HEK293 (cell line): ENCODE measurements at regions not wholly inside any gene's neighbourhood (a gene's known extent, or its start where the extent isn't known, plus 50 kb on each side); places are given as distances from the start of the nearest gene placed in this dataset.

Experiments
- CTCF ChIA-PET: fragments of 350-600 bp; formaldehyde crosslinking; extraction: SDS; loops from one replicate; lab custom pipeline; 2021; ENCODE audit warnings: antibody characterized with exemption; lab: Yijun Ruan, JAX
- POLR2A ChIA-PET: fragments of 300-600 bp; formaldehyde crosslinking; extraction: SDS; loops from one replicate; lab custom pipeline; 2020; ENCODE audit warnings: antibody characterized with exemption, inconsistent platforms; lab: Yijun Ruan, JAX
- H3K27ac ChIP-seq: fragments of 200-500 bp; sonication (Bioruptor generic); 2 replicates; pipeline ENCODE4 v1.5.1; 2014; ENCODE audit warnings: low read depth, low read length, control low read depth, inconsistent platforms; ENCODE audit errors: extremely low read depth
- H3K36me3 ChIP-seq, 2 experiments: fragments of 200-500 bp in 1 of 2; sonication (Bioruptor generic) in 1 of 2; 1 replicate in 1 of 2; 2 replicates in 1 of 2; pipeline ENCODE4 v1.5.1; 2014 to 2017; ENCODE audit warnings: inconsistent platforms in 2 of 2, low read length in 2 of 2; ENCODE audit not compliant: control insufficient read depth in 2 of 2, insufficient read depth in 1 of 2
- H3K4me1 ChIP-seq: fragments of 200-500 bp; sonication (Bioruptor generic); 2 replicates; pipeline ENCODE4 v1.5.1; 2014; ENCODE audit warnings: mild to moderate bottlenecking, low read length, inconsistent platforms; ENCODE audit not compliant: control insufficient read depth, insufficient read depth
- H3K4me3 ChIP-seq: 2 replicates; pipeline ENCODE4 v1.5.1; 2011; ENCODE audit warnings: low read depth, mild to moderate bottlenecking, control low read depth, low read length, moderate library complexity
- H3K9me3 ChIP-seq: fragments of 200-500 bp; sonication (Bioruptor generic); 2 replicates; pipeline ENCODE4 v1.5.1; 2014; ENCODE audit warnings: low read depth, low read length, inconsistent platforms; ENCODE audit not compliant: control insufficient read depth, insufficient read depth
- BCL11A ChIP-seq: fragments of 450-650 bp; formaldehyde crosslinking; IDR thresholded peaks from 2 replicates; pipeline ENCODE4 v1.5.1; 2016; ENCODE audit warnings: low read depth, missing biosample characterization, missing genetic modification characterization
- GLI2 ChIP-seq: fragments of 450-650 bp; formaldehyde crosslinking; IDR thresholded peaks from 2 replicates; pipeline ENCODE4; 2017; ENCODE audit warnings: missing biosample characterization, missing genetic modification characterization, low read depth, borderline replicate concordance
- KLF8 ChIP-seq: fragments of 450-650 bp; formaldehyde crosslinking; IDR thresholded peaks from 2 replicates; pipeline ENCODE4 v1.5.1; 2016; ENCODE audit warnings: missing biosample characterization, missing genetic modification characterization
- OVOL3 ChIP-seq: fragments of 450-650 bp; formaldehyde crosslinking; IDR thresholded peaks from 2 replicates; pipeline ENCODE4 v1.5.1; 2016; ENCODE audit warnings: missing biosample characterization, missing genetic modification characterization
- PRDM1 ChIP-seq: fragments of 450-650 bp; formaldehyde crosslinking; IDR thresholded peaks from 2 replicates; pipeline ENCODE4; 2016; ENCODE audit warnings: missing biosample characterization, missing genetic modification characterization
- TRIM28 ChIP-seq: IDR thresholded peaks from 2 replicates; pipeline ENCODE4 v1.6.1; 2011; ENCODE audit warnings: low read length, control low read depth, borderline replicate concordance
- ZFP69B ChIP-seq: fragments of 450-650 bp; formaldehyde crosslinking; IDR thresholded peaks from 2 replicates; pipeline ENCODE4 v1.5.1; 2016; ENCODE audit warnings: missing biosample characterization, missing genetic modification characterization
- ZNF146 ChIP-seq: fragments of 450-650 bp; formaldehyde crosslinking; IDR thresholded peaks from 2 replicates; pipeline ENCODE4 v1.5.1; 2016; ENCODE audit warnings: missing biosample characterization, missing genetic modification characterization
- ZNF223 ChIP-seq: fragments of 450-650 bp; formaldehyde crosslinking; IDR thresholded peaks from 2 replicates; pipeline ENCODE4 v1.5.1; 2016; ENCODE audit warnings: missing biosample characterization, missing genetic modification characterization
- ZNF394 ChIP-seq: fragments of 450-650 bp; formaldehyde crosslinking; IDR thresholded peaks from 2 replicates; pipeline ENCODE4 v1.5.1; 2016; ENCODE audit warnings: missing biosample characterization, missing genetic modification characterization, mild to moderate bottlenecking, moderate library complexity, borderline replicate concordance
- ZNF426 ChIP-seq: fragments of 450-650 bp; formaldehyde crosslinking; IDR thresholded peaks from 2 replicates; pipeline ENCODE4 v1.5.1; 2017; ENCODE audit warnings: missing biosample characterization, missing genetic modification characterization, mild to moderate bottlenecking, inconsistent platforms, moderate library complexity
- ZNF529 ChIP-seq: fragments of 450-650 bp; formaldehyde crosslinking; IDR thresholded peaks from 2 replicates; pipeline ENCODE4 v1.5.1; 2017; ENCODE audit warnings: missing genetic modification characterization, missing biosample characterization; ENCODE audit not compliant: insufficient replicate concordance
- ZNF561 ChIP-seq: fragments of 450-650 bp; IDR thresholded peaks from 2 replicates; pipeline ENCODE4 v1.5.1; 2018; ENCODE audit warnings: missing biosample characterization, missing genetic modification characterization, borderline replicate concordance
- ZNF654 ChIP-seq: fragments of 450-650 bp; formaldehyde crosslinking; IDR thresholded peaks from 2 replicates; pipeline ENCODE4 v1.5.1; 2016; ENCODE audit warnings: low read depth, missing biosample characterization, missing genetic modification characterization
- ZNF776 ChIP-seq: fragments of 450-650 bp; formaldehyde crosslinking; IDR thresholded peaks from 2 replicates; pipeline ENCODE4 v1.5.0; 2017; ENCODE audit warnings: missing biosample characterization, missing genetic modification characterization, borderline replicate concordance
- ZNF791 ChIP-seq: fragments of 450-650 bp; formaldehyde crosslinking; IDR thresholded peaks from 2 replicates; pipeline ENCODE4 v1.5.1; 2016; ENCODE audit warnings: missing biosample characterization, missing genetic modification characterization
- ZNF792 ChIP-seq: fragments of 450-650 bp; formaldehyde crosslinking; IDR thresholded peaks from 2 replicates; pipeline ENCODE4 v1.5.1; 2016; ENCODE audit warnings: missing biosample characterization, missing genetic modification characterization
- TF ChIP-seq, protein P1 (sequence below): fragments of 450-650 bp; formaldehyde crosslinking; IDR thresholded peaks from 2 replicates; pipeline ENCODE4 v1.5.1; 2017; ENCODE audit warnings: missing biosample characterization, mild to moderate bottlenecking, missing genetic modification characterization, moderate library complexity
- TF ChIP-seq, protein P2 (sequence below): fragments of 450-650 bp; formaldehyde crosslinking; IDR thresholded peaks from 2 replicates; pipeline ENCODE4 v1.5.1; 2016; ENCODE audit warnings: missing biosample characterization, missing genetic modification characterization
- TF ChIP-seq, protein P3 (sequence below): fragments of 450-650 bp; formaldehyde crosslinking; IDR thresholded peaks from 2 replicates; pipeline ENCODE4 v1.5.1; 2017; ENCODE audit warnings: missing biosample characterization, missing genetic modification characterization
- TF ChIP-seq, protein P4 (sequence below): fragments of 450-650 bp; formaldehyde crosslinking; IDR thresholded peaks from 2 replicates; pipeline ENCODE4 v1.5.1; 2017; ENCODE audit warnings: missing biosample characterization, missing genetic modification characterization
- TF ChIP-seq, protein P5 (sequence below): fragments of 450-650 bp; formaldehyde crosslinking; optimal IDR thresholded peaks from 2 replicates; pipeline ENCODE3; 2016; ENCODE audit warnings: missing biosample characterization, mild to moderate bottlenecking, missing genetic modification characterization

DNA sequence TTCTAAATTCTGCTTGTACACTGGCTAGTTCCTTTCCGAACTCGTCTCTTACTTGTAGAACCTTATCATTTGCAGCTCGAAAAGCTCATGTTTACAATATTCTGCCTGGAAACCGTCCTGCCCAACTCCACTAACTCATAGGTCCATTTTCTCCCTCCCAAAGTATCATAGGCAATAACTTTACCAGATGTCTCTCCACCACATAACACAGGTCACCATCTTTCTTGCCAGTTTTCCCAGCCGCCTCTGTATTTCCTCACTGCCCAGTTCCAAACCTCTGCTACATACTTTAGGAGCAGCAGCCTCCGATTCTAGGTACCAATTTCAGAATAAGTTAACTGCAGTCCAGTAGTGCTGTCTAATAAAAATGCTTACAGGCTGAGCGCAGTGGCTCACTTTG is 259.5 kb downstream of the GLI2 start:
- POLR2A ChIA-PET, result no interaction called here

DNA sequence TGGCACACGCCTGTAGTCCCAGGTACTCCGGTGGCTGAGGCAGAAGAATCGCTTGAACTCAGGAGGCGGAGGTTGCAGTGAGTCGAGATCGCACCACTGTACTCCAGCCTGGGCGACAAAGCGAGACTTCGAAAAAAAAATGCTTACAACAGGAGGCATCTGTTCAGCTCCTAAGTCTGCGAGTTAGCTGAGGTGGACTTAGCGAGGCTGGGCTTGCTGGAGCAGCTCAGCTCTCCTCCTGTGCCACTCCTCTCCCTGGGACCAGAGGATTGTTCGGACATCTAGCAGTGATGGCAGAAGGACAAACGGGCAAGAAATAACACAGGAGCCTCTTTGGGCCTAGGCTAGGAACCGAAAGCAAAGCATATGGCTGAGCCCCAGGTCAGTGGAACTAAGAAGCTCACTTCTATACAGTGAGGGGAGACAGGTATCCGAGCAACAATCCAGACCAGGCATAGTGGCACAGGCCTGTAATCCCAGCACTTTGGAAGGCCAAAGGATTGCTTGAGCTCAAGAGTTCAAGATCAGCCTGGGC is 260.1 kb downstream of the GLI2 start:
- peaks cover 0 to 4% of the 10 kb centered on the region in 2 experiments; a peak in 1 of 3 replicates for H3K36me3 ChIP-seq
- no peak overlapping the region for H3K4me3 ChIP-seq
- no peaks in the 10 kb centered on the region for H3K4me1 ChIP-seq
- H3K9me3 ChIP-seq, result no peaks in the 10 kb centered on the region
- ChIA-PET CTCF (no interaction called here), POLR2A (no interaction called here)
- TF ChIP-seq ZNF792 (tag by site-specific recombination) (no peak), ZNF791 (no peak), ZNF561 (no peak), ZNF394 (tag by site-specific recombination) (no peak), ZNF426 (tag by site-specific recombination) (no peak), GLI2 (tag by site-specific recombination) (no peak)
- TF ChIP-seq, protein P1, sequence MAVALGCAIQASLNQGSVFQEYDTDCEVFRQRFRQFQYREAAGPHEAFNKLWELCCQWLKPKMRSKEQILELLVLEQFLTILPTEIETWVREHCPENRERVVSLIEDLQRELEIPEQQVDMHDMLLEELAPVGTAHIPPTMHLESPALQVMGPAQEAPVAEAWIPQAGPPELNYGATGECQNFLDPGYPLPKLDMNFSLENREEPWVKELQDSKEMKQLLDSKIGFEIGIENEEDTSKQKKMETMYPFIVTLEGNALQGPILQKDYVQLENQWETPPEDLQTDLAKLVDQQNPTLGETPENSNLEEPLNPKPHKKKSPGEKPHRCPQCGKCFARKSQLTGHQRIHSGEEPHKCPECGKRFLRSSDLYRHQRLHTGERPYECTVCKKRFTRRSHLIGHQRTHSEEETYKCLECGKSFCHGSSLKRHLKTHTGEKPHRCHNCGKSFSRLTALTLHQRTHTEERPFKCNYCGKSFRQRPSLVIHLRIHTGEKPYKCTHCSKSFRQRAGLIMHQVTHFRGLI, result no peak
- H3K27ac ChIP-seq, result no peak overlapping the region

More for the DNA sequence above, 259.5 kb downstream of the GLI2 start:
- H3K9me3 ChIP-seq, result no peaks in the 10 kb centered on the region
- H3K4me3 ChIP-seq, result no peak overlapping the region
- TF ChIP-seq, protein P2, sequence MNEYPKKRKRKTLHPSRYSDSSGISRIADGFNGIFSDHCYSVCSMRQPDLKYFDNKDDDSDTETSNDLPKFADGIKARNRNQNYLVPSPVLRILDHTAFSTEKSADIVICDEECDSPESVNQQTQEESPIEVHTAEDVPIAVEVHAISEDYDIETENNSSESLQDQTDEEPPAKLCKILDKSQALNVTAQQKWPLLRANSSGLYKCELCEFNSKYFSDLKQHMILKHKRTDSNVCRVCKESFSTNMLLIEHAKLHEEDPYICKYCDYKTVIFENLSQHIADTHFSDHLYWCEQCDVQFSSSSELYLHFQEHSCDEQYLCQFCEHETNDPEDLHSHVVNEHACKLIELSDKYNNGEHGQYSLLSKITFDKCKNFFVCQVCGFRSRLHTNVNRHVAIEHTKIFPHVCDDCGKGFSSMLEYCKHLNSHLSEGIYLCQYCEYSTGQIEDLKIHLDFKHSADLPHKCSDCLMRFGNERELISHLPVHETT (tag by site-specific recombination), result no peak
- TF ChIP-seq ZNF529 (tag by site-specific recombination) (no peak), BCL11A (no peak), OVOL3 (tag by site-specific recombination) (no peak), TRIM28 (no peak), PRDM1 (tag by site-specific recombination) (no peak), ZNF776 (no peak), ZNF146 (tag by site-specific recombination) (no peak), ZNF223 (tag by site-specific recombination) (no peak), KLF8 (tag by site-specific recombination) (no peak), ZFP69B (tag by site-specific recombination) (no peak), ZNF654 (tag by site-specific recombination) (no peak)
- TF ChIP-seq, protein P3, sequence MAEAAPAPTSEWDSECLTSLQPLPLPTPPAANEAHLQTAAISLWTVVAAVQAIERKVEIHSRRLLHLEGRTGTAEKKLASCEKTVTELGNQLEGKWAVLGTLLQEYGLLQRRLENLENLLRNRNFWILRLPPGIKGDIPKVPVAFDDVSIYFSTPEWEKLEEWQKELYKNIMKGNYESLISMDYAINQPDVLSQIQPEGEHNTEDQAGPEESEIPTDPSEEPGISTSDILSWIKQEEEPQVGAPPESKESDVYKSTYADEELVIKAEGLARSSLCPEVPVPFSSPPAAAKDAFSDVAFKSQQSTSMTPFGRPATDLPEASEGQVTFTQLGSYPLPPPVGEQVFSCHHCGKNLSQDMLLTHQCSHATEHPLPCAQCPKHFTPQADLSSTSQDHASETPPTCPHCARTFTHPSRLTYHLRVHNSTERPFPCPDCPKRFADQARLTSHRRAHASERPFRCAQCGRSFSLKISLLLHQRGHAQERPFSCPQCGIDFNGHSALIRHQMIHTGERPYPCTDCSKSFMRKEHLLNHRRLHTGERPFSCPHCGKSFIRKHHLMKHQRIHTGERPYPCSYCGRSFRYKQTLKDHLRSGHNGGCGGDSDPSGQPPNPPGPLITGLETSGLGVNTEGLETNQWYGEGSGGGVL, result no peak
- TF ChIP-seq, protein P4, sequence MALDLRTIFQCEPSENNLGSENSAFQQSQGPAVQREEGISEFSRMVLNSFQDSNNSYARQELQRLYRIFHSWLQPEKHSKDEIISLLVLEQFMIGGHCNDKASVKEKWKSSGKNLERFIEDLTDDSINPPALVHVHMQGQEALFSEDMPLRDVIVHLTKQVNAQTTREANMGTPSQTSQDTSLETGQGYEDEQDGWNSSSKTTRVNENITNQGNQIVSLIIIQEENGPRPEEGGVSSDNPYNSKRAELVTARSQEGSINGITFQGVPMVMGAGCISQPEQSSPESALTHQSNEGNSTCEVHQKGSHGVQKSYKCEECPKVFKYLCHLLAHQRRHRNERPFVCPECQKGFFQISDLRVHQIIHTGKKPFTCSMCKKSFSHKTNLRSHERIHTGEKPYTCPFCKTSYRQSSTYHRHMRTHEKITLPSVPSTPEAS (tag by site-specific recombination), result no peak
- TF ChIP-seq, protein P5, sequence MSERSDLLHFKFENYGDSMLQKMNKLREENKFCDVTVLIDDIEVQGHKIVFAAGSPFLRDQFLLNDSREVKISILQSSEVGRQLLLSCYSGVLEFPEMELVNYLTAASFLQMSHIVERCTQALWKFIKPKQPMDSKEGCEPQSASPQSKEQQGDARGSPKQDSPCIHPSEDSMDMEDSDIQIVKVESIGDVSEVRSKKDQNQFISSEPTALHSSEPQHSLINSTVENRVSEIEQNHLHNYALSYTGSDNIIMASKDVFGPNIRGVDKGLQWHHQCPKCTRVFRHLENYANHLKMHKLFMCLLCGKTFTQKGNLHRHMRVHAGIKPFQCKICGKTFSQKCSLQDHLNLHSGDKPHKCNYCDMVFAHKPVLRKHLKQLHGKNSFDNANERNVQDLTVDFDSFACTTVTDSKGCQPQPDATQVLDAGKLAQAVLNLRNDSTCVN, result no peak
- H3K4me1 ChIP-seq, result no peaks in the 10 kb centered on the region
- H3K27ac ChIP-seq, result no peak overlapping the region
- peaks cover 0 to 9% of the 10 kb centered on the region in 2 experiments; a peak in 1 of 3 replicates for H3K36me3 ChIP-seq
- CTCF ChIA-PET, result no interaction called here
